Fibroblast of skin of left biceps (primary cell): ENCODE measurements at regions not wholly inside any gene's neighbourhood (a gene's known extent, or its start where the extent isn't known, plus 50 kb on each side); places are given as distances from the start of the nearest gene placed in this dataset.

Source experiments
- DNase-seq, 2 experiments: peaks; one replicate each; pipeline ENCODE4 v3.0.0-alpha.2; 2013; ENCODE audit warnings: low read depth in 2 of 2

GRCh38 chr3:7913283-7913682 is 588.3 kb upstream of the LMCD1 start:
- no peak for DNase-seq

GRCh38 chr3:7915356-7915755 is 586.3 kb upstream of the LMCD1 start:
- no peak for DNase-seq

GRCh38 chr3:7917443-7918151 is 584.0 kb upstream of the LMCD1 start:
- DNase-seq = no peak

GRCh38 chr3:7920211-7920610 is 581.4 kb upstream of the LMCD1 start:
- DNase-seq = no peak

GRCh38 chr3:7924228-7924627 is 577.4 kb upstream of the LMCD1 start:
- no peak for DNase-seq

GRCh38 chr3:7927015-7927414 is 574.6 kb upstream of the LMCD1 start:
- DNase-seq = no peak

- no peak for DNase-seq
Observed at GRCh38 chr3:7927864-7928263, 573.8 kb upstream of the LMCD1 start.

- no peak for DNase-seq
Observed at GRCh38 chr3:7929319-7929889, 572.2 kb upstream of the LMCD1 start.

- no peak for DNase-seq
Observed at GRCh38 chr3:7934362-7934761, 567.3 kb upstream of the LMCD1 start.

- DNase-seq = no peak
Observed at GRCh38 chr3:7947930-7948329, 553.7 kb upstream of the LMCD1 start.

GRCh38 chr3:7950890-7951289 is 550.7 kb upstream of the LMCD1 start:
- no peak for DNase-seq

- DNase-seq = no peak
Observed at GRCh38 chr3:7953449-7954014, 548.1 kb upstream of the LMCD1 start.

- DNase-seq = no peak
Observed at GRCh38 chr3:7957024-7957423, 544.6 kb upstream of the LMCD1 start.

GRCh38 chr3:7959094-7959493 is 542.5 kb upstream of the LMCD1 start:
- no peak for DNase-seq

GRCh38 chr3:7960601-7961000 is 541.0 kb upstream of the LMCD1 start:
- no peak for DNase-seq

GRCh38 chr3:7962301-7962700 is 539.3 kb upstream of the LMCD1 start:
- DNase-seq = no peak

- DNase-seq = no peak
Observed at GRCh38 chr3:7964899-7965298, 536.7 kb upstream of the LMCD1 start.

GRCh38 chr3:7973006-7973405 is 528.6 kb upstream of the LMCD1 start:
- DNase-seq = no peak

GRCh38 chr3:7977245-7978086 is 524.2 kb upstream of the LMCD1 start:
- peak; percentile 3 to 9 for DNase-seq

- no peak for DNase-seq
Observed at GRCh38 chr3:7978087-7978422, 523.6 kb upstream of the LMCD1 start.

- no peak for DNase-seq
Observed at GRCh38 chr3:7982126-7982525, 519.5 kb upstream of the LMCD1 start.

- DNase-seq = no peak
Observed at GRCh38 chr3:7999384-7999783, 502.2 kb upstream of the LMCD1 start.

- DNase-seq = no peak
Observed at GRCh38 chr3:8001307-8001706, 500.3 kb upstream of the LMCD1 start.
